ENCODE measurements at regions not wholly inside any gene's neighbourhood (a gene's known extent, or its start where the extent isn't known, plus 50 kb on each side); places are given as distances from the start of the nearest gene placed in this dataset.

DNA sequence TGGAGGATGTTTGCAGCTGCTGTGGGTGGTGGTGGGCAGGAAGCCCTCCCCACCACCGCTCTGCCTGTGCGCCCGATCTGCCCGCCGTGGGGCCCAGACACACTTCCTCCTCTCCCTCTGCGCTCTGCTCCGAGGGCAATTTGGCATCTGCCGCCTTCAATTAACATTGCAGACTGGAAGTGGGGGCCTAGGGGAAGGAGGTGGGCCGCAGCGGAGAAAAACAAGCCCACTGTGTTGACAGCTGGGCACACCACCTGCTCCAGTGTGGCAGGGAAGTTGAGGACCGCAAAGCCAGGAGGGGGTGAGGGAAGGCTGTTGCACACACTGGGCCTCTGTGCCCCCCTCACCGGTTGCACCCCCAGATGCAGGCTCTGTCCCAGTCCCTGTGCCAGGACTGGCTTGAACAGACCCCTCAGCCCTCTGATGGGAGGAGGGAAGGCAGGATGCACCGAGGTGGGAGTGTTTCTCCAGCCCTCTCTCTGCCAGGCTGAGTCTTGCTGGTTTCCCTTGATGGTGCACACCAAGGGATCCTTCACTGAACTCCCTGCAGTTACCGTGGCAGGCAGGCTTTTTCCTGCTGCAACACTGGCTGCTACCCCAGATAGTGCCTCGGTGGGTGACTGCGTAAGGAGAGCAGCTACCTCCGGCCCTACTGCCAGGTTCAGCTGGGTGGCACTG is 72.8 kb upstream of the MED9 start:
- TF ChIP-seq ISL1 (CRISPR knock-in tag; IDR thresholded peaks at IDR 0.05) (no peak), CSDC2 (CRISPR knock-in tag; IDR thresholded peaks at IDR 0.05) (no peak), ZC3H10 (CRISPR knock-in tag; IDR thresholded peaks at IDR 0.05) (no peak), ZNF8 (CRISPR knock-in tag; IDR thresholded peaks at IDR 0.05) (no peak)
- TF ChIP-seq, protein P1, sequence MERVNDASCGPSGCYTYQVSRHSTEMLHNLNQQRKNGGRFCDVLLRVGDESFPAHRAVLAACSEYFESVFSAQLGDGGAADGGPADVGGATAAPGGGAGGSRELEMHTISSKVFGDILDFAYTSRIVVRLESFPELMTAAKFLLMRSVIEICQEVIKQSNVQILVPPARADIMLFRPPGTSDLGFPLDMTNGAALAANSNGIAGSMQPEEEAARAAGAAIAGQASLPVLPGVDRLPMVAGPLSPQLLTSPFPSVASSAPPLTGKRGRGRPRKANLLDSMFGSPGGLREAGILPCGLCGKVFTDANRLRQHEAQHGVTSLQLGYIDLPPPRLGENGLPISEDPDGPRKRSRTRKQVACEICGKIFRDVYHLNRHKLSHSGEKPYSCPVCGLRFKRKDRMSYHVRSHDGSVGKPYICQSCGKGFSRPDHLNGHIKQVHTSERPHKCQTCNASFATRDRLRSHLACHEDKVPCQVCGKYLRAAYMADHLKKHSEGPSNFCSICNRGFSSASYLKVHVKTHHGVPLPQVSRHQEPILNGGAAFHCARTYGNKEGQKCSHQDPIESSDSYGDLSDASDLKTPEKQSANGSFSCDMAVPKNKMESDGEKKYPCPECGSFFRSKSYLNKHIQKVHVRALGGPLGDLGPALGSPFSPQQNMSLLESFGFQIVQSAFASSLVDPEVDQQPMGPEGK (CRISPR knock-in tag; IDR thresholded peaks at IDR 0.05; ENCODE audit: borderline replicate concordance), result no peak
- TF ChIP-seq, protein P2, sequence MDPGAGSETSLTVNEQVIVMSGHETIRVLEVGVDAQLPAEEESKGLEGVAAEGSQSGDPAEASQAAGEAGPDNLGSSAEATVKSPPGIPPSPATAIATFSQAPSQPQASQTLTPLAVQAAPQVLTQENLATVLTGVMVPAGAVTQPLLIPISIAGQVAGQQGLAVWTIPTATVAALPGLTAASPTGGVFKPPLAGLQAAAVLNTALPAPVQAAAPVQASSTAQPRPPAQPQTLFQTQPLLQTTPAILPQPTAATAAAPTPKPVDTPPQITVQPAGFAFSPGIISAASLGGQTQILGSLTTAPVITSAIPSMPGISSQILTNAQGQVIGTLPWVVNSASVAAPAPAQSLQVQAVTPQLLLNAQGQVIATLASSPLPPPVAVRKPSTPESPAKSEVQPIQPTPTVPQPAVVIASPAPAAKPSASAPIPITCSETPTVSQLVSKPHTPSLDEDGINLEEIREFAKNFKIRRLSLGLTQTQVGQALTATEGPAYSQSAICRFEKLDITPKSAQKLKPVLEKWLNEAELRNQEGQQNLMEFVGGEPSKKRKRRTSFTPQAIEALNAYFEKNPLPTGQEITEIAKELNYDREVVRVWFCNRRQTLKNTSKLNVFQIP (CRISPR knock-in tag; IDR thresholded peaks at IDR 0.05; ENCODE audit: borderline replicate concordance, low read depth), result no peak
- ATAC-seq, result no peak

DNA sequence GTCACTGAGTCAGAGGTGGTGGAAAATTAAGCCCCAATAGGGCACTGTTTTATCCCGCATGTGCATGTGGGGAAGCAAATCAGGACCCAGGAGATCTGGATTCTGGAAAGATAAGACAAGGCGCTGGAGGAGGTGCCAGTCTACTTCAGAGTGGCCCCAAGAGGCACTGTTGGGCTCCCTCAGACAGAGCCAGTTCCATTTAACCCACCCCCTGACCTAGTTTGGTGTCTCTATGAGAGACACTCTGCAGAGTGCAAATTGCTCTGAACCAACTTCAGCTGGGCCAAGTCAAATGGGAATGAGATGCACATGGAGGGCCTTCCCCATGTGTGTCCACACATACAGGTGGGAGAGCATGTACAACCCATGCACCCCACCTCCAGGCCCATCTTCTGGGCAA is 71.1 kb upstream of the MED9 start:
- no peak for TF ChIP-seq TCF4 (CRISPR knock-in tag; IDR thresholded peaks at IDR 0.05; ENCODE audit: borderline replicate concordance)
- TF ChIP-seq, protein P3, sequence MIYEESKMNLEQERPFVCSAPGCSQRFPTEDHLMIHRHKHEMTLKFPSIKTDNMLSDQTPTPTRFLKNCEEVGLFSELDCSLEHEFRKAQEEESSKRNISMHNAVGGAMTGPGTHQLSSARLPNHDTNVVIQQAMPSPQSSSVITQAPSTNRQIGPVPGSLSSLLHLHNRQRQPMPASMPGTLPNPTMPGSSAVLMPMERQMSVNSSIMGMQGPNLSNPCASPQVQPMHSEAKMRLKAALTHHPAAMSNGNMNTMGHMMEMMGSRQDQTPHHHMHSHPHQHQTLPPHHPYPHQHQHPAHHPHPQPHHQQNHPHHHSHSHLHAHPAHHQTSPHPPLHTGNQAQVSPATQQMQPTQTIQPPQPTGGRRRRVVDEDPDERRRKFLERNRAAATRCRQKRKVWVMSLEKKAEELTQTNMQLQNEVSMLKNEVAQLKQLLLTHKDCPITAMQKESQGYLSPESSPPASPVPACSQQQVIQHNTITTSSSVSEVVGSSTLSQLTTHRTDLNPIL (CRISPR knock-in tag; IDR thresholded peaks at IDR 0.05; ENCODE audit: low read depth), result no peak
- TF ChIP-seq ZFP30 (CRISPR knock-in tag; IDR thresholded peaks at IDR 0.05), result no peak
- TF ChIP-seq ARNTL (CRISPR knock-in tag; IDR thresholded peaks at IDR 0.05; ENCODE audit: borderline replicate concordance, low read depth), result no peak
- TF ChIP-seq, protein P1 (CRISPR knock-in tag; IDR thresholded peaks at IDR 0.05; ENCODE audit: borderline replicate concordance), result no peak
- TF ChIP-seq ZFP3 (CRISPR knock-in tag; IDR thresholded peaks at IDR 0.05), result no peak
- no peak for TF ChIP-seq SNAI2 (CRISPR knock-in tag; IDR thresholded peaks at IDR 0.05)
- TF ChIP-seq ISL1 (CRISPR knock-in tag; IDR thresholded peaks at IDR 0.05), result no peak
- ATAC-seq, result no peak

DNA sequence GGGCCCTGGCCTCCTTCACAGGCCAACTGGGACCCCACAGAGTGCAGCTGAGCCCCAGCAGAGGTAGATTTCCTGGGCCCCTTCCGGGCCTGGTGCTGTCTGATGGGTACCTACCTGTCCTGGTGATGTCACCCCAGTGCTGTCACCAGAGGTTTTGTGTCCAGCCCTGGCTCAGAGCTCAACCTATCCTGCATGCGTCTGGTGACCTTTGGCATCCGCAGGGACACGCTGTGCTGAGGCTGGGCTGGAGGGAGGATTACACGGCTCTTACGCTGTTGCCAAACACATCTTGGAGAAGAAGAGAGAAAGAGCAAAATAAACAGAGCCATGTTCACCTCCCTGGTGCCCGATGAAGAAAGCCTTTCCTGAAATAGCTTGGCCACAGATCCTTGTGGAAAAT is 70.6 kb upstream of the MED9 start:
- TF ChIP-seq ZNF70 (CRISPR knock-in tag; IDR thresholded peaks at IDR 0.05) (no peak), SNAI2 (CRISPR knock-in tag; IDR thresholded peaks at IDR 0.05) (no peak), TCF4 (CRISPR knock-in tag; IDR thresholded peaks at IDR 0.05; ENCODE audit: borderline replicate concordance) (no peak), ZFP3 (CRISPR knock-in tag; IDR thresholded peaks at IDR 0.05) (no peak), BACH2 (CRISPR knock-in tag; IDR thresholded peaks at IDR 0.05; ENCODE audit: borderline replicate concordance) (no peak), ZNF8 (CRISPR knock-in tag; IDR thresholded peaks at IDR 0.05) (no peak), PPARA (CRISPR knock-in tag; IDR thresholded peaks at IDR 0.05; ENCODE audit: borderline replicate concordance) (no peak), ARNTL (CRISPR knock-in tag; IDR thresholded peaks at IDR 0.05; ENCODE audit: borderline replicate concordance, low read depth) (no peak), GLIS3 (CRISPR knock-in tag; IDR thresholded peaks at IDR 0.05) (no peak), ZNF565 (CRISPR knock-in tag; conservative IDR thresholded peaks at IDR 0.05; ENCODE audit: low read depth) (no peak), ESRRG (CRISPR knock-in tag; IDR thresholded peaks at IDR 0.05) (no peak)
- TF ChIP-seq, protein P1 (CRISPR knock-in tag; IDR thresholded peaks at IDR 0.05; ENCODE audit: borderline replicate concordance), result no peak
- TF ChIP-seq, protein P2 (CRISPR knock-in tag; IDR thresholded peaks at IDR 0.05; ENCODE audit: borderline replicate concordance, low read depth), result no peak
- ATAC-seq, result no peak
